HG02678 (cell line): ENCODE measurements at regions not wholly inside any gene's neighbourhood (a gene's known extent, or its start where the extent isn't known, plus 50 kb on each side); places are given as distances from the start of the nearest gene placed in this dataset.
"Not testable (repeated sequence)": the region's sequence is repeated elsewhere in the genome, so short reads cannot be mapped to it uniquely, and the experiment has no call there.

Source experiments
- ATAC-seq: cut with Tn5 transposase; IDR thresholded peaks from one replicate; pipeline ENCODE4 v1.9.1; 2021; ENCODE audit warnings: mild to moderate bottlenecking, moderate library complexity; ENCODE audit not compliant: unreplicated experiment

- no peak for ATAC-seq
Observed at GRCh38 chr15:94838281-94838680, 606.9 kb downstream of the MCTP2 start.

GRCh38 chr15:94840794-94841783, 609.7 kb downstream of the MCTP2 start:
- no peak for ATAC-seq

GRCh38 chr15:94843060-94843459, 611.7 kb downstream of the MCTP2 start:
- no peak for ATAC-seq

- no peak for ATAC-seq
Observed at GRCh38 chr15:94844198-94844537, 612.8 kb downstream of the MCTP2 start.

GRCh38 chr15:94844538-94845389, 613.4 kb downstream of the MCTP2 start:
- ATAC-seq, result no peak

GRCh38 chr15:94845390-94845716, 614.0 kb downstream of the MCTP2 start:
- no peak for ATAC-seq

- ATAC-seq, result no peak
Observed at GRCh38 chr15:94847325-94847724, 616.0 kb downstream of the MCTP2 start.

GRCh38 chr15:94848054-94848453, 616.7 kb downstream of the MCTP2 start:
- ATAC-seq, result no peak

GRCh38 chr15:94855018-94855408, 623.7 kb downstream of the MCTP2 start:
- no peak for ATAC-seq

GRCh38 chr15:94855409-94856266, 624.3 kb downstream of the MCTP2 start:
- no peak for ATAC-seq

GRCh38 chr15:94856267-94856854, 625.0 kb downstream of the MCTP2 start:
- no peak for ATAC-seq

GRCh38 chr15:94857466-94857865, 626.1 kb downstream of the MCTP2 start:
- ATAC-seq, result no peak

GRCh38 chr15:94858011-94858410, 626.6 kb downstream of the MCTP2 start:
- ATAC-seq, result no peak

- no peak for ATAC-seq
Observed at GRCh38 chr15:94858449-94858848, 627.1 kb downstream of the MCTP2 start.

- ATAC-seq, result no peak
Observed at GRCh38 chr15:94858920-94859319, 627.6 kb downstream of the MCTP2 start.

GRCh38 chr15:94864600-94864999, 633.2 kb downstream of the MCTP2 start:
- no peak for ATAC-seq

GRCh38 chr15:94868265-94868664, 636.9 kb downstream of the MCTP2 start:
- not testable (repeated sequence) for ATAC-seq

GRCh38 chr15:94875550-94875949, 644.2 kb downstream of the MCTP2 start:
- ATAC-seq, result no peak

- no peak for ATAC-seq
Observed at GRCh38 chr15:94877833-94878232, 646.5 kb downstream of the MCTP2 start.

GRCh38 chr15:94882071-94882712, 650.8 kb downstream of the MCTP2 start:
- no peak for ATAC-seq
